ENCODE measurements at regions not wholly inside any gene's neighbourhood (a gene's known extent, or its start where the extent isn't known, plus 50 kb on each side); places are given as distances from the start of the nearest gene placed in this dataset.

DNA sequence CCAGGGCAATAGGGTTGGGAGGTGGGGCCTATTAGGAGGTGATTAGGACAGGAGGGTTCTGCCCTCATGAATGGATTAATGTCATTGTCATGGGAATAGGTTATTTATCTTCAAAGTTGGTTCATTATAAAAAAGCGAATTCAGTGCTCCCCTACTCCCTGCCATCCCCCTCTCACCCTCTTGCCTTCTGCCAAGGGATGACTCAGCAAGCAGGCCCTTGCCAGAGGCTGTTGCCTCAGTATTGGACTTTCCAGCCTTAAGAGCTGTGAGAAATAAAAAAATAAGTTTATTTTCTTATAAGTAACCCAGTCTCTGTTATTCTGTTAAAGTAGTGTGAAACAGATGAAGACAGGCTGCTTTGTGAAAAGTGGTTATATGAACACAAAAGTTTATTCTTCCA, 381.1 kb upstream of the ZFP64 start:
- TF ChIP-seq, protein P1, sequence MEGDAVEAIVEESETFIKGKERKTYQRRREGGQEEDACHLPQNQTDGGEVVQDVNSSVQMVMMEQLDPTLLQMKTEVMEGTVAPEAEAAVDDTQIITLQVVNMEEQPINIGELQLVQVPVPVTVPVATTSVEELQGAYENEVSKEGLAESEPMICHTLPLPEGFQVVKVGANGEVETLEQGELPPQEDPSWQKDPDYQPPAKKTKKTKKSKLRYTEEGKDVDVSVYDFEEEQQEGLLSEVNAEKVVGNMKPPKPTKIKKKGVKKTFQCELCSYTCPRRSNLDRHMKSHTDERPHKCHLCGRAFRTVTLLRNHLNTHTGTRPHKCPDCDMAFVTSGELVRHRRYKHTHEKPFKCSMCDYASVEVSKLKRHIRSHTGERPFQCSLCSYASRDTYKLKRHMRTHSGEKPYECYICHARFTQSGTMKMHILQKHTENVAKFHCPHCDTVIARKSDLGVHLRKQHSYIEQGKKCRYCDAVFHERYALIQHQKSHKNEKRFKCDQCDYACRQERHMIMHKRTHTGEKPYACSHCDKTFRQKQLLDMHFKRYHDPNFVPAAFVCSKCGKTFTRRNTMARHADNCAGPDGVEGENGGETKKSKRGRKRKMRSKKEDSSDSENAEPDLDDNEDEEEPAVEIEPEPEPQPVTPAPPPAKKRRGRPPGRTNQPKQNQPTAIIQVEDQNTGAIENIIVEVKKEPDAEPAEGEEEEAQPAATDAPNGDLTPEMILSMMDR (IDR thresholded peaks at IDR 0.05): no peak
- no peak for TF ChIP-seq EZH2 (IDR thresholded peaks at IDR 0.05; ENCODE audit: borderline replicate concordance, insufficient read depth, low read depth, low read length, poor library complexity, severe bottlenecking)
